Dermis blood vessel endothelial cell (primary cell): ENCODE measurements at regions not wholly inside any gene's neighbourhood (a gene's known extent, or its start where the extent isn't known, plus 50 kb on each side); places are given as distances from the start of the nearest gene placed in this dataset.

Experiments
- DNase-seq: peaks from one replicate; pipeline ENCODE4 v3.0.0; 2010

- no peak for DNase-seq
Observed at GRCh38 chr15:31245756-31246155, 80.9 kb upstream of the KLF13 start.

GRCh38 chr15:31247404-31247803 lies 79.2 kb upstream of the KLF13 start:
- DNase-seq: no peak

- no peak for DNase-seq
Observed at GRCh38 chr15:31248263-31248662, 78.4 kb upstream of the KLF13 start.

GRCh38 chr15:31248951-31249350 lies 77.7 kb upstream of the KLF13 start:
- no peak for DNase-seq

GRCh38 chr15:31250033-31250432 lies 76.6 kb upstream of the KLF13 start:
- DNase-seq: no peak

- no peak for DNase-seq
Observed at GRCh38 chr15:31251165-31251564, 75.5 kb upstream of the KLF13 start.

GRCh38 chr15:31252171-31252785 lies 74.4 kb upstream of the KLF13 start:
- no peak for DNase-seq

GRCh38 chr15:31254431-31255175 lies 72.0 kb upstream of the KLF13 start:
- peak; percentile 23 for DNase-seq

- DNase-seq: no peak
Observed at GRCh38 chr15:31255176-31255510, 71.5 kb upstream of the KLF13 start.

GRCh38 chr15:31255732-31256377 lies 70.8 kb upstream of the KLF13 start:
- no peak for DNase-seq

GRCh38 chr15:31256378-31257265 lies 70.0 kb upstream of the KLF13 start:
- no peak for DNase-seq

GRCh38 chr15:31257286-31257685 lies 69.3 kb upstream of the KLF13 start:
- no peak for DNase-seq

GRCh38 chr15:31258260-31258659 lies 68.4 kb upstream of the KLF13 start:
- DNase-seq: no peak

GRCh38 chr15:31259562-31260252 lies 66.9 kb upstream of the KLF13 start:
- DNase-seq: no peak

GRCh38 chr15:31260646-31261265 lies 65.9 kb upstream of the KLF13 start:
- DNase-seq: no peak

- no peak for DNase-seq
Observed at GRCh38 chr15:31261266-31262142, 65.1 kb upstream of the KLF13 start.

- no peak for DNase-seq
Observed at GRCh38 chr15:31262143-31262530, 64.5 kb upstream of the KLF13 start.

GRCh38 chr15:31262901-31263671 lies 63.5 kb upstream of the KLF13 start:
- no peak for DNase-seq

GRCh38 chr15:31263751-31264558 lies 62.7 kb upstream of the KLF13 start:
- peak; percentile 54 for DNase-seq
